Fibroblast of skin of right biceps (primary cell): ENCODE measurements at regions not wholly inside any gene's neighbourhood (a gene's known extent, or its start where the extent isn't known, plus 50 kb on each side); places are given as distances from the start of the nearest gene placed in this dataset.

Source experiments
- DNase-seq: peaks from one replicate; pipeline ENCODE4 v3.0.0-alpha.2; 2013

- DNase-seq = peak; percentile 87
Observed at GRCh38 chr6:147621263-147621662, 112.8 kb downstream of the SAMD5 start.

- DNase-seq = peak; percentile 53
Observed at GRCh38 chr6:147621961-147622360, 113.5 kb downstream of the SAMD5 start.

- no peak for DNase-seq
Observed at GRCh38 chr6:147624946-147625515, 116.5 kb downstream of the SAMD5 start.

GRCh38 chr6:147625946-147626345, 117.5 kb downstream of the SAMD5 start:
- DNase-seq = no peak

- no peak for DNase-seq
Observed at GRCh38 chr6:147627411-147627810, 118.9 kb downstream of the SAMD5 start.

- DNase-seq = no peak
Observed at GRCh38 chr6:147633191-147633590, 124.7 kb downstream of the SAMD5 start.

- DNase-seq = no peak
Observed at GRCh38 chr6:147637620-147638195, 129.2 kb downstream of the SAMD5 start.

GRCh38 chr6:147639279-147639678, 130.8 kb downstream of the SAMD5 start:
- DNase-seq = no peak

- no peak for DNase-seq
Observed at GRCh38 chr6:147640606-147641005, 132.1 kb downstream of the SAMD5 start.

GRCh38 chr6:147641511-147641910, 133.0 kb downstream of the SAMD5 start:
- DNase-seq = no peak

- no peak for DNase-seq
Observed at GRCh38 chr6:147642458-147642857, 134.0 kb downstream of the SAMD5 start.

GRCh38 chr6:147643341-147644200, 135.1 kb downstream of the SAMD5 start:
- DNase-seq = no peak

- DNase-seq = peak; percentile 35
Observed at GRCh38 chr6:147648916-147649315, 140.4 kb downstream of the SAMD5 start.

- DNase-seq = peak; percentile 42
Observed at GRCh38 chr6:147651249-147652063, 143.0 kb downstream of the SAMD5 start.

GRCh38 chr6:147653631-147654030, 145.1 kb downstream of the SAMD5 start:
- DNase-seq = no peak

- no peak for DNase-seq
Observed at GRCh38 chr6:147654103-147654845, 145.8 kb downstream of the SAMD5 start.

- no peak for DNase-seq
Observed at GRCh38 chr6:147660334-147661311, 152.1 kb downstream of the SAMD5 start.

GRCh38 chr6:147662646-147663045, 154.2 kb downstream of the SAMD5 start:
- no peak for DNase-seq

- no peak for DNase-seq
Observed at GRCh38 chr6:147664092-147664491, 155.6 kb downstream of the SAMD5 start.

- DNase-seq = no peak
Observed at GRCh38 chr6:147666255-147666654, 157.8 kb downstream of the SAMD5 start.

GRCh38 chr6:147667082-147667481, 158.6 kb downstream of the SAMD5 start:
- DNase-seq = no peak
